ENCODE measurements at regions not wholly inside any gene's neighbourhood (a gene's known extent, or its start where the extent isn't known, plus 50 kb on each side); places are given as distances from the start of the nearest gene placed in this dataset.

DNA sequence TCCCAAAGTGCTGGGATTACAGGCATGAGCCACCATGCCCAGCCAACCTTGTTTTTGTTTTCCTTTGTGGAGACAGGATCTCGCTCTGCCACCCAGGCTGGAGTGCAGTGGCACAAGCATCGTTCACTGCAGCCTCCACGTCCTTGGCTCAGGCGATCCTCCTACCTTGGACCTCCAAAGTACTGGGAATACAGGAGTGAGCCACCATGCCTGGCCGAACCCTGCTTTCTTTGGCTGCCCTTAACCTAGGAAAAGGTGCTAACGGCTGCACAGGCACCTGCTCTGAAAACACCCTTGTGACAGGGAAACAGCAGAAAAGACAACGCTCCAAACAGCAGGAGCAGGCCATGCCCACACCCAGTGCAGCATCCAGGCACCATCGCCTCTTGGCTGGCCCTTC is 71.9 kb downstream of the OAT start:
- no peak for DNase-seq

DNA sequence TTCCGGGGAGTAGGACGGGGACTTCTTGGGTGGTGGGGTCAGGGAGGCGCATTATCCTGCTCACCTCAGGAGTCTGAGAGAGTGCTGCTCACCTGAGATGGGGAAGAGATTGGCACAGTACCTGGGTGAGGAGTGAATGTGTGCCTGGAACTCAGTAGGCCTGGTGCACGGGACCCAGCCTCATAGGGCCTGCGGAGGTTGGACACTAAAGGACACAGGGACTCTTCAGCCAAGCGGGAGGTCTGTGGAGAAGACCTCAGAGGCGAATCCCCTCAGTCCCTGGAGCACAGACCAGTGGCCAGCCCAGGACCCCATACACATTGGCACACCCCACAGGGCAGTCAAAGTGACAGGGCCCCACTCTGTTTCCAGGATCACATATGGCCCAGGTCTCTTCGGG is 73.2 kb downstream of the OAT start:
- no peak for DNase-seq

DNA sequence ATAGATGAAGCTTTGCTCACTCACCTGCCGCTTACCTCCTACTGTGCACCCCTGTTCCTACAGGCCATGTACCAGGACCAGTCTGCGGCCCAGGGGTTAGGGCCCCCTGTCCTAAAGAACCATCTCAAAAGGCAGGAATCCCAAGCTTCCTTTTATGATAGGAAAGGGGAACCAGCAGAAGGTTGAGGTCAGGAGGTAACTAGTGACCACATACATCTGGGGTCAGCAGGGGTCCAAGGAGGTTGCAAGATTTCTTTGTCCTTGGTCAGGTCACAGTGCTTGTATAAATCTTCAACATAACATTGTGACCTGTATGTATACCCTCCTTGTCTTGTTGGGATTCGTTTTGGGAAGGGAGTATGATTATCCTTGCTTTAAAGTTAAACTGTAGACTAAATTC is 73.8 kb downstream of the OAT start:
- DNase-seq: no peak

DNA sequence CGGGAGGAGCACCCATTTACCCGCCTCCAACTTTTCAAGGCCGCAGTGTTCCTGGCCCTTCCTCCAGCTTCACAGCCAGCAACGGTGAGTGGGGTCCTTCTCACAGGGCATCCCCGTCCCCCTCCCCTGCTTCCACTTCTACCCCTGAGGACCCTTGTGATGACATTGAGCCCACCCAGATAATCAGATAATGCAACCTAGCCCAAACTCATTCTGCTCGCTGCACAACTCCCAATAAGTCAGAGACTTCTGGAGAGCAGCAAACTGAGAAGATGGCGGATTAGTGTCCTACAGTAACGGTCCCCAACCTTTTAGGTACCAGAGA is 74.5 kb downstream of the OAT start:
- DNase-seq: no peak

DNA sequence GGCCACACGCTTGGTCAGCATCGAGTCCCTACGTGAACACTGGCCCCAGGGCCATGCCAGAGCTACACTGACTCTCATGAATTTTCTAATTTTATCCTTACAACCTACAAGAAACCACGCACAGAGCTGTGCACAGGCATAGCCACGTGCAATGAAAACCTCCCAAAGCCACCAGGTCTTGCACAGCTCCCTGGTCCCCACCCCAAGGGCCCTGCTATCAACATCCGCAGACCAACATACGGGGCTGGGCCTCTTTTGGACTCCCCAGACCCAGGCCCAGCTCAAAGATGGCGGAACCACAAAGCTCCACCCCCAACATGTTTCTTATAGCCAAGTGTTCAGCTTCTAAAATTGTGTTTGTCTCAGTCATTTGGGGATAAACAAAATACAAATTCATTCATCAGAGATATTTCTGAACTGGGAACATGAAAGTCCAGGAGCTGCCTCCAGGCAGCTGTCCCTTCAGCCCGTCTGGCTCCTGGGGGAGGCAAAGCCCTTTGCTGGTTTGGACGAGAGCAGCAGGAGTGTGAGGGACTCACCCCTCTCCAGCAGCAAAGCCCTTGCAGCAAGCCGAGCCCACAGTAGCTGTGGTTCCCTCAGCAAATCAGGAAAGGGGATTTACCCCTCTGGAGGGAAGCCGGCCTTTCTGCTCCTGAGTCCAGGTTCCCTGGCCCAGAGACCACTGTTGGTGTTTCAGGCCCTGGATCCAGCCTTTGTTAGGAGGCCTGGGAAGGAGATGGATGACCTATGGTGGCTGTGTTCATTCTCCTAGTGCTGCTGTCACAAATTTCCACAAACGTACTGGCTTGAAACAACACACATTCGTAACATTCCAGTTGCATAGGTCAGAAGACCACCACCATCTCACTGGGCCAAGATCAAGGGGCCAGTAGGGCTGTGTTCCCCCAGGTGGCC is 75.1 kb downstream of the OAT start:
- DNase-seq: no peak

DNA sequence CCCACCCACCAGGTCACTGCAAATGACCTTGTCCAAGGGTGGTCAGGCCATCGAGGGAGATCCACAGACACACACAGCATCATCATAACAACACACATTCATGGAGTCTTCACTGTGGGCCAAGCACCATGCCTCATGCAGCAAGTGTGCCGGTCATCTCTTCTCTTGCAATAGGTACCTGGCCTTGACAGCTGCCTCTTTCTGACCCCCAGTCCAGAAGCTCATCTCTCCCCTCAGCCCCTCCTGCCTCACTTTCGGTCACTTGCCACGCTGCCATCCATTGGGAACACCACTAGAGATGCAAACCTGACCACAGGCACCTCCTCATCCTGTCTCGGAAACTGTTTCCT is 75.9 kb downstream of the OAT start:
- DNase-seq: no peak

DNA sequence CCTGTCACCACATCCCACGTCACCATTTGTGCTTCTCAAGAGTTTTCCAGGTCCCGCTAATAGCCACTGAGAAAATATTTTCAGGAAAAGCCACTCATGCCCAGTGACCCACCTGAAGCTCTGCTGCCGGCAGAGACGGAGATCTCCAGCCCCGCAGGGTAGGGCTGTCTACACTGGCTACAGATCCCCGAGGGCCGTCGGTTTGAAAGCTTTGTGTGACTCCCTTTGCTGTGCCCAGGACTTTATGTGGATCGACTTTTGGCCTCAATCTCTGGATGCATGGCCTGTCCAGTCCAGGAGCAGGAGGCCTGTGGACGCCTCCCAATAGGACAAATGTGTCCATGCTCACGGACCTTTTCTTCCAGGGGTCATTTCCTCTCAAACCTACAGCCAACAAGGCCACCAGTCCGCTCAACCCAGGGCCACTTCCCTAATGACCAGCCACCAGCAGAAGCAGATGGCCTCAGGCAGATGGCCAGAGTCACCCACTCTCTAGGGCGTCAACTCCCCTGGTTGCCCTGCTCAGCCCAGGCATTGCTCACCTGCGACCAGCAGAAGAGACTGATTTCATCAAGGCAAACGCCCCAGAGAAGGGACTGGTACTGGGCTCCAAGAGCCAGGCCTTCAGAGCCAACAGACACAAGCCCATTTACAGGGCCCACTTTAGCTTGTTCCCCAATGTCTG is 76.4 kb downstream of the OAT start:
- no peak for DNase-seq

DNA sequence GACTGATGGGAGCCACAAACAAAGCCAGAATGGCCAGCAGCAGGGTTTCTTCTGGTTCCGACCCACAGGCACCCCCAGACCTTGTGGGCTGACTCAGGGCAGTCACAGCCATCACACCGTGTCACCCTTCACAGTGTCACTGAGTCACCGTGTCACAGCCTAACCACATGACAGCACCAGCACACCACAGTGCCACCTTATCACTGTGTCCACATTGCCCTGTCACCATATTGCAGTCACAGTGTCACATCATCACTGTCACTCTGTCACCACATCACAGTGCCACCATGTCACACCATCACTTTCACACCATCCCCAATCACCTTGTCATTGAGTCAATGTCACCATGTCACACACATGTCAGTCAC is 77.0 kb downstream of the OAT start:
- no peak for DNase-seq

DNA sequence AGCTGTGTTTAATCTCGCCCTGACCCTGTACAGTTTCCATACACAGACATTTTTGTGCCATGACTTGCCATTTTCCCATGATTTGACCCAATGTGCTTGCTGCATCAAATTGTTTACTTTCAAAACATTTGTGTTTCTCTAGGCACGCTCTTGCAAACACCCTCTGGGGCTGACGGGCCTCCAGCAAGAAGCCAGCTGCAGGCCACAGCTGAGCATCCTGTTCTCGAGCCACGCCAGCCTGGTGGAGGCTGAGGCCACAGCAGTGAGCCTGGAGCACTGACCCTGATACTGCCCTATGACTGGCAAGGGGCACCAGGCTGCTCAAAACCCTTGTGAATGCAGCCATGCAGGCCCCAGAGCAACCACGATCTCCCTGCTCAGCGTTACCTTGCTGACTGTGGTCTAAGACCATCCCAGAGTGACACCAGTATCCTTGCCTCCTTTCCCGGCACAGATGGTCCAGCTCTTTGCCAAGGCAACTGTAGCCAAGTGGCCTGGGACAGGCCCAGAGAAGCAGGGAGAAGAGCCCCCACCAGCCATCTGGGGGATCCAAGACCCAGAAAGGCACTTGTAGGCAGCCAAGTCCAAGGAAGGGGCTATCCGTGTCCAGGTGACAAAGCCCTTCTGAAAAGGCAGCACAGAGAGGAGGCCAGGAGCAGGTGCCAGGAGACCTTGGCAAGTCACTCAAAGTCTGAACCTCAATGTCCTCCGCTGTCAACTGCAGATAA is 78.5 kb downstream of the OAT start:
- DNase-seq: no peak

DNA sequence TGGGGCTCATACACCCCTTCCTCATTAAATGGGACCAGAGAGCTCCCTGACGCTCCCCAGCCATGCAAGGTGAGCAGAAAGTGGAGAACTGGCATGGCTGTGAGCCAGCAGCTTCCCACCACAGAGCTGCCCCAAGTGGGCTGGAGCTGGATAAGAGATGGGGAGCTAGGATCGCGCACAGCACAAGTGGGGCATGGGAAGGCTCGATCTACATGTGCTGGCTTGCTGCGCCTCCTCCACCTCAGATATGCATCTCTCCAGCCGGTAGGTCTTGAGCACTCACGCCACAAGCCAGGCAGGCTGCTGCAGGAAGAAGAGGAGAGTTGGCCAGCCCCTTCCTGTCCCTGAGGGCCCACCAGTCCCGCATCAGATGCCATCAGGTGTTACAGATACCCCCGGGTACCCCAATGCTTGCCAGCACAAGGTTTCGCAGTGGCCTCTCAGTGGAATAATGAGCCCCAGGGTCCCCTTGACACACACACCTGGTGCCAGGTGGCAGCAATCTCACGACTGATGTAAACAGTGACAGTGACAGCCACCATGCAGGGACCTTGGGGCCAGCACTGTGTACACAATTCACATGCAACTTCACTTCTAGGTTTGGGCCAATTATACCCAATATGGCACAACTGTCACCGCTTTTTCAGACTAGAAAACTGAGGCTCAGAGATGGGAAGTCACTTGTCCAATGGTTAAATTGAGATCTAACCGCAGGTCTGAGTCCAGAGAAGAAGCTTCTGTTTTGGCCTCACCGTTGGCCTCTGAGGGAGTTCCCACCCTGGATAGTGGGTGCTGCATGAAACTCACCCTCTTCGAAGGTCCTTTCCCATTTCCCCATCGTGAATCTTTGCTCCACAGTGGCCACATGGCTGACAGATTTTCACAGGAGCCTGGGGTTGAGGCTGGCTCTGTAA is 79.3 kb downstream of the OAT start:
- DNase-seq: no peak

DNA sequence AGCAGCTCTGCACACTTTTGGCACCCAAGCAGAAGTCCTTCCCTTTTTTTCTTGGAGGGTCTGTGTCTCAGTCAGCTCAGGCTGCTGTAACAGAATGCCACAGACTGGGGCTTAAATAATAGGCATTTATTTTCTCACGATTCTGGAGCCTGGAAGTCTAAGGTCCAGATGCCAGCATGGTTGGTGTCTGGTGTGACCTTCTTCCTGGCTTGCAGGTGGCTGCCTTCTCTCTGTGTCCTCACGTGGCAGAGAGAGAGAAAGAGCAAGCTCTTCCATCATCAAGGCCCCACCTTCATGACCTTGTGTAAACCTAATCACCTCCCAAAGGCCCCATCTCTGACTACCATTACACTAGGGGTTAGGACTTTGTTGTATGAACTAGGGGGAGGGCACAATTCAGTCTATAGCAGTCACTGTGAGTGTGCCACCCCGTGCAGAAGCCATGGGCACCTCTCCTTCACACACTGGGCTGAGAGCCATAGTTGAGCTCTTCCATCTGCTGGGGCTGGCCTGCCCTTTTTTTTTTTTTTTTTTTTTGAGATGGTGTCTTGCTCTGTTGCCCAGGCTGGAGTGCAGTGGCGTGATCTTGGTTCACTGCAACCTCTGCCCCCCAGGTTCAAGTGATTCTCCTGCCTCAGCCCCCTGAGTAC is 80.3 kb downstream of the OAT start:
- DNase-seq: no peak

DNA sequence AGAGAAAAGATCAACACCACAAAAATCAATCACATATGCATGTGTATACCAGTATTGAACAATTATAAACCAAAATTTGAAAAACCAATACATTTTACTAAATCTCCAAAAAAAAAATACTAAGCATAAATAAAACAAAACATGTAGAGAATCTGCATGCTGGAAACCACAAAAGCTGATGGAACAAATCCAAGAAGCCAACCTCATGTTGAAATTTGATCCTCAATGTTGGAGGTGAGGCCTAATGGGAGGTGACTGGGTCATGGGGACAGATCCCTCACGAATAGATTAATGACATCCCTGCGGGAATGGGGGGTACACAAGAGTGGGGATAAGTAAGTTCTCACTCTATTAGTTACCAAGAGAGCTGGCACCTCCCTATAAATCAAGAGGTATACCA is 82.5 kb downstream of the OAT start:
- DNase-seq: no peak

DNA sequence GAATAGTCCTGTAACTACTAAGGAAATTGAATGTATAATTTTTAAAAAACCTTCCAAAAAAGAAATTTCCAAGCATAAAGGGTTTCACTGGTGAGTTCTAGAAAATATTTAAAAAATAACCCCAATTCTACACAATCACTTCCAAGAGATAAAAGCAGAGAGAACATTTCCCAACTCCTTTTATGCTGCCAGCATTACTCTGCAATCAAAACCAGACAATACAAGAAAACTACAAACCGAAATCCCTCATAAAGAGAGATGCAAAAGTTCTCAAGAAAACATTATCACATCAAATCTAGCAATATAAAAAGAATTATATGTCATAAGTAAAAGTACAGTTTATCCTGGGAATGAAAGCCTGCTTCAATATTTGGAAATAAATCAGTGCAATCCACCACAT is 84.8 kb downstream of the OAT start:
- DNase-seq: no peak

DNA sequence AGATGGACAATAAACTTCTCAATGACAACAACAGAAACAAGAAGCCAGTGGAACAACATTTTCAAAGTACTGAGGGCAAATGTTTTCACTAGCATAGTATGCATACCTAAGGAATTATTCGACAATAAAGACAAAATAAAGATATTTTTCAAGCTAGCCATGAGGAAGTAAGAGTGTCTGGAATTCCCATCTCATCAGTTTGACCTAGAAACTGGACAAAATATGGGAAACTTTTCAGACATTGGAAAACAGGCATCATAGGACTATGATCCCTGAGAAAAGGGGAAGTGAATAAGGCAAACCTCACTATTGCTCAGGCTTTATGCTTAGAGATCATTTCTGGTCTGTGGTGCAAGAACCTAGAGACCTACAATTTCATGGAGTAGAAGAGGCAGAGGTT is 86.3 kb downstream of the OAT start:
- DNase-seq: no peak

DNA sequence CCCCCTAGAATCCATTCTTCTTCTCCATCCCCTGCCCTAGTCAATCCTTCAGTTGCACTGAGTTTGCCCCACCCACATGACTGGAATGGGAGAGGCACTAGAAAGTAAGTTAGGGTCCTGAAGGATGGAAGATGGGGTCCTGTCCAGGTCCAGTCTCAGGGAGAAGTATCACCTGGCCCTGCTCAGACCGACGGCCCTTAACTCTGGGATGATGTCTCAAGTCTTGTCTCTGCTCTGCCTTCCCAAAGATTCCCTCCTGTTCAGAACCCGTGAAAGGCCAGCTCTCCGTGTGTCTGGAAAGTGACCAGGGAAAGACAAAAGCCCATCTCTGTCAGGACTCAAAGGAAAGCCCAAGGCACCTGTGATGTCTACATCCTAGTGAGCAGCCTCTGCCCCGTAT is 88.8 kb downstream of the OAT start:
- no peak for DNase-seq

DNA sequence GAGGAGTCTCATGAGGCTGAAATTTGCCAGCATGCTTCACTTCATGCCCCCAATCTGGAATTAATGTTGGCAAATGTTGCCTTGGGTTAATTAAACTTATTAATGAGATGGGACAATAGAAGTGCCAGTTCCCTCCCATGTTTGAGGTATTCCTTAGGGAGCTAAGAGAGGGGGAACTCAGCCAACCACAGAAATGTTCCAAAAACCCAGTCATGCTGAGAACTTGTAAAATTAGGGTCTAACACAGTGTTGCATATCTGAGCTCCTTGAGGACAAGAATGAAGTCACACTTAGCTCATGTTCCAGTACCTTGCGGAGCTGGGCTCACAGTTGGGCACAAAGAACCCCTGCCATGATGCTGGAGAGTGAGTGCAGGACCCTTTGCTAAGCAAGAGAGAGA is 89.4 kb downstream of the OAT start:
- no peak for DNase-seq

DNA sequence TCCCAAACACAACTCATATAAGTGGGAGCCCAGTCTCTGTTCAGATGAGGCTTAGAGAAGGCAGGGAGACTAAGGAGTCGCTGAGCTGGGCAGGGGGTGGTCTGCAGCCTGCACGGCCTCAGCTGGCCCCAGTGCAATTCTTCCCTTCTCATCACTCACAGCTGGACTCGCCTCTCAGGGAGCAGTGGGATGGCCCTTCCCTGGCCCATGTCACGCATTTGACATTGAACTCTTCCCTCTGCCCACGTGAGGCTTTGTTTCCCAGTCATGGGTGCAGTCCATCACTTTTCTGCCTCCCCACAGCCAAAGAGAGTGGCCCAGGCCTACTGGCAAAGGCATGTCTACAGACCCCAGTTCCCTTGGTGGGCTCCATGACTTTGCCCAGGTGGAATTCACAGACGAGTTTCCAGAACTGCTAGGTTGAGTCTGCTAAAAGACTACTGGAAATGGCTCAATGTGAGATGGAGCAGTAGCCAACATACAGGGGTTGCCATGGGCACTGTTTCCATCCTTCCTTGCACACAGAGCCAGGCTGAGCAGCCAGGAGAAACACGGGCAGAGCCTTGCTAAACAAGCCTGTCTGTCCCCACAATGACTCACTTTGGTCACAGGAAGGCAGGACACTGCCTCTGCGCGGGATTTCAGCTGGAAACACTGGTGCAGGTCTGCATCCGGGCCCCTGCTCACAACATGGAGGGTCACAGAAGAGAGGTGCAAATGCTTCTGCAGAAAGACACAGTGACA is 90.1 kb downstream of the OAT start:
- DNase-seq: no peak

DNA sequence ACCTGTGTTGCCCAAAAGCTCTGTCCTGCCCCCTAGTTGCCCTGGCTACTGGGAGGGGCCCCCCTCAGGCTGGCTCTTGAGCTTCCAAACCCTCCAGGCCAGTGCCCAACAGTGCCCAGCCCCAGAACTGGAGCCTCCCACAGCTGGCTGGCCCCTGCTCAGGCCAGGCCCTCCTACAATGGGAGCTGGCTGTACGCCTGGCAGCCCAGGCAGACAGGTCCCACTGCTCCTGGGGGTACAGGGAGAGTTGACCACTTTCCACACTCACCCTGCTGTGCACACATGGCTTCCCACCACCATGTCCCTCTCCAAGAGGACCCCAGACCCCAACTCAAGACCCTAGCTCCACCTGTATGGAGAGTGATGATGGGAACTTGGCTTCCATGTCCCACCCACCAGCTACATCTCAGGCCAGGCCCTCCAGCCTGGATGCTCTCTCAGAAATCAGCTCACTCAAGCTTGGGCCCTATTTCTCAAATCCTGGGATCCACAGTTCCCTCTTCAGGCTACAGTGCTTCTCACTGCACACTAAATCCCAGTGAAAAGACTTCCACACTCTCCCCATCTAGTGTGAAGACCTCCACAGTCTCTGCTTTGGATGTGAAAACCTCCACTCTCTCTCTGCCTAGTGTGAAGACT is 92.6 kb downstream of the OAT start:
- DNase-seq: no peak

DNA sequence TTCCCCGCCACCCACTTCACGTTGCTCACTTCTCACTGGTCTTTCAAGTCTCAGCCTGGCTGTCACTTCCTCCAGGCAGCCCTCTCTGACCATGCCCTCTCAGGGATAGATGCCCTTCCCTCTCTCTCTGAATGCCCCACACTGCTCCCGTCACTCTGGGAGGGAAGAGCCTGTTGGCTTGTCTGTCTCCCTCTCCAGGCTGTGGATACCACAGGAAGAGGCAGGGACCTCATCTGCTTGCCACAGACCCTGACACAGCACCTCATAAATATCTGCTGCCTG is 93.1 kb downstream of the OAT start:
- no peak for DNase-seq

DNA sequence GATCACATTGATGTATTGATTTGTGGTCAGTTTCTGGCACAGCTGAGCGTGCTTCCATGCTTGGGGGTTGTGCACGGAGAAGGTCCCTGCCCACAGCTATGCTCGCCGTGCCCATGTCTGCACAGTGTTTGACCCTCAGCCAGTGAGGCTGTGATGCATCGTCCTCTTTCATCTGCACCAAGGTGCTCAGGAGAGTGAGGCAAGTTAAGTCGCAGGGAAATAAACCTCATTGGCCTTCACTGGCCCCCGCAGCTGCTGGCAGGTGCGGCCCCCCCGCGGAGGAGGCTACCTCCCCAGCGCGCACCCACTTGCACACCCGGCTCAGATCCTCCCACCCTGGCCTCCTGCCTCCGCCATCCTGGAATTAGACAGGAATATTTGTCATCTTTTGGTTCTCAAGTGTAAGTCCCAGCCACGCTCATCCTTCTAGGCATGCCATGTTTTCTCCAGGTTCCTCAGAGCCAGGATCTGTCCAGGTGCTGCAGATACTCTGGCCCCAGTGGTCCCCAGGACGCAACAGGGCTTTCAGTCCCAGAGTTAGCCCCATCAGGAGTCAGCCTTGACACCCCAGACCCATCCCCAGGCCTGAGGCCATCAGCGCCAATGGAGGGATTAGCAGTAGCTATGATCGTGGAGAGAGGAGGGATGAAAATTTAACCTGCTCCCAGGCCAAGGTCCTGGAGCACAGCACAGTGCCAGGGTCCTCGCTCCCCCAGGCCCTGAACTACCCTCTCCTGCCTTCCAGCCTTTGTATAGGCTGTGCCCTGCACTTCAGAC is 93.7 kb downstream of the OAT start:
- no peak for DNase-seq

DNA sequence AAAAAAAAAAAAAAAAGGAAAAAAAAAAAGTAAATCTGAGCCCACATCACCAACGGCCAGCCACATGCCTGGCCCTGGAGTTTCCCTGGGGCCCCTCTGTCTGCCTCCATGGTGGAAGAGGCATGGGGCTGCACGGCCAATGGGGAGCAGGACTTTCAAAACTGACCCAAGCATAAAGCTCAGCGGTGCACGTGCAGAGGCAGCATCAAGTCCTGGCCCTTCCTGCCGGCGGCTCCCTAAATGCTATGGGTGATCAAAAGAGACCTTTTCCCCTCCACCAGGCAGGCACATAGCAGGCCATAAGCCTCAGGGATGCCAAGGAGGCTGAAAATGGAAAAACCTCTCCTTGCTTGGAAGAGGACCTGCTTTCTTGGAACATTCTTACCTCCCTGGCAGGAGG is 94.3 kb downstream of the OAT start:
- DNase-seq: no peak

Measured in central memory CD4-positive, alpha-beta T cell (primary cell).